ENCODE measurements at regions not wholly inside any gene's neighbourhood (a gene's known extent, or its start where the extent isn't known, plus 50 kb on each side); places are given as distances from the start of the nearest gene placed in this dataset.

DNA sequence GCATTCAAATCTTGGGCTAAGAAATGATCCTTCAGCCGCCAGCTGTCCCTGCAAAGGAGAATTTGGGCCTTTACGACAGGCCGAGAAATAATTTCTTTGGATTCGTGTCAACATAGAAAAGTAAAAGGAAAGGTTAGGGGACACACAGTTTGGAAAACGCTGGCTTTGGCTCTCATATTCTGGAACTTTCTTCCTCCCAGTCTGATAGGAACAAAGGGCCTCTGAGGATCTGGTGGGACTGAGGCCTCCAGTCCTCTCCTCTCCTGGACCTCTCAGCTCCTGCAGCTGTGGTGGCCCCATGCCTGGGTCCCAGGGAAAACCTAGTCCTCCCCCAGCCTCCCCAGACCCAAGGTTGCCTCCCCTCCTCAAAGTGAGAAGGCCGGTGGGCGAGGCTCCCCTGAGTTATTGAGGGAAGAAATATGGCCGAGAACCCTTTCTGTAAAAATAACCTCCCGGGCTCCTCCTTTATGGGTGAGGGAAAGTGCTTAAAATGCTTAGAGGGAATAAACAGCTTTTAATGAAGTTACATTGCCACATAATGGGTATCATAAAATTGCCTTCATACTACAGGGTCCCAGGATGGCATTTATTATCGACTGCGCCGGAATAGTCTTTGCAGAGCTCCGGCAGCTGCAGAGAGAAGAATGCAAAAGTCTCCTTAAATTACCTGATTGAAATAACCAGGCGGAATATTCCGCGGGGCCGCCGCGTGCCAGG is 188.3 kb downstream of the PHETA1 start:
- TF ChIP-seq CEBPB (IDR thresholded peaks at IDR 0.05) (no peak), FOSL2 (IDR thresholded peaks at IDR 0.05) (no peak), FOSL2 (CRISPR knock-in tag; IDR thresholded peaks at IDR 0.05) (no peak), ZSCAN20 (CRISPR knock-in tag; IDR thresholded peaks at IDR 0.05) (no peak), POLR2A (IDR thresholded peaks at IDR 0.05; ENCODE audit: low read length) (no peak), CHD2 (IDR thresholded peaks at IDR 0.05; ENCODE audit: low read length, partially characterized antibody) (no peak), POLR2AphosphoS2 (conservative IDR thresholded peaks at IDR 0.05; ENCODE audit: low read length) (no peak), EP300 (IDR thresholded peaks at IDR 0.05) (no peak), MAFK (IDR thresholded peaks at IDR 0.05; ENCODE audit: partially characterized antibody) (no peak), ZFP36 (IDR thresholded peaks at IDR 0.05; ENCODE audit: borderline replicate concordance, partially characterized antibody) (no peak)
- TF ChIP-seq, protein P1, sequence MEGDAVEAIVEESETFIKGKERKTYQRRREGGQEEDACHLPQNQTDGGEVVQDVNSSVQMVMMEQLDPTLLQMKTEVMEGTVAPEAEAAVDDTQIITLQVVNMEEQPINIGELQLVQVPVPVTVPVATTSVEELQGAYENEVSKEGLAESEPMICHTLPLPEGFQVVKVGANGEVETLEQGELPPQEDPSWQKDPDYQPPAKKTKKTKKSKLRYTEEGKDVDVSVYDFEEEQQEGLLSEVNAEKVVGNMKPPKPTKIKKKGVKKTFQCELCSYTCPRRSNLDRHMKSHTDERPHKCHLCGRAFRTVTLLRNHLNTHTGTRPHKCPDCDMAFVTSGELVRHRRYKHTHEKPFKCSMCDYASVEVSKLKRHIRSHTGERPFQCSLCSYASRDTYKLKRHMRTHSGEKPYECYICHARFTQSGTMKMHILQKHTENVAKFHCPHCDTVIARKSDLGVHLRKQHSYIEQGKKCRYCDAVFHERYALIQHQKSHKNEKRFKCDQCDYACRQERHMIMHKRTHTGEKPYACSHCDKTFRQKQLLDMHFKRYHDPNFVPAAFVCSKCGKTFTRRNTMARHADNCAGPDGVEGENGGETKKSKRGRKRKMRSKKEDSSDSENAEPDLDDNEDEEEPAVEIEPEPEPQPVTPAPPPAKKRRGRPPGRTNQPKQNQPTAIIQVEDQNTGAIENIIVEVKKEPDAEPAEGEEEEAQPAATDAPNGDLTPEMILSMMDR (IDR thresholded peaks at IDR 0.05), result no peak
- TF ChIP-seq, protein P2, sequence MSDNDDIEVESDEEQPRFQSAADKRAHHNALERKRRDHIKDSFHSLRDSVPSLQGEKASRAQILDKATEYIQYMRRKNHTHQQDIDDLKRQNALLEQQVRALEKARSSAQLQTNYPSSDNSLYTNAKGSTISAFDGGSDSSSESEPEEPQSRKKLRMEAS (IDR thresholded peaks at IDR 0.05), result no peak
- TF ChIP-seq, protein P3, sequence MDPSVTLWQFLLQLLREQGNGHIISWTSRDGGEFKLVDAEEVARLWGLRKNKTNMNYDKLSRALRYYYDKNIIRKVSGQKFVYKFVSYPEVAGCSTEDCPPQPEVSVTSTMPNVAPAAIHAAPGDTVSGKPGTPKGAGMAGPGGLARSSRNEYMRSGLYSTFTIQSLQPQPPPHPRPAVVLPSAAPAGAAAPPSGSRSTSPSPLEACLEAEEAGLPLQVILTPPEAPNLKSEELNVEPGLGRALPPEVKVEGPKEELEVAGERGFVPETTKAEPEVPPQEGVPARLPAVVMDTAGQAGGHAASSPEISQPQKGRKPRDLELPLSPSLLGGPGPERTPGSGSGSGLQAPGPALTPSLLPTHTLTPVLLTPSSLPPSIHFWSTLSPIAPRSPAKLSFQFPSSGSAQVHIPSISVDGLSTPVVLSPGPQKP (IDR thresholded peaks at IDR 0.05; ENCODE audit: low read depth, low read length), result no peak
- TF ChIP-seq, protein P4, sequence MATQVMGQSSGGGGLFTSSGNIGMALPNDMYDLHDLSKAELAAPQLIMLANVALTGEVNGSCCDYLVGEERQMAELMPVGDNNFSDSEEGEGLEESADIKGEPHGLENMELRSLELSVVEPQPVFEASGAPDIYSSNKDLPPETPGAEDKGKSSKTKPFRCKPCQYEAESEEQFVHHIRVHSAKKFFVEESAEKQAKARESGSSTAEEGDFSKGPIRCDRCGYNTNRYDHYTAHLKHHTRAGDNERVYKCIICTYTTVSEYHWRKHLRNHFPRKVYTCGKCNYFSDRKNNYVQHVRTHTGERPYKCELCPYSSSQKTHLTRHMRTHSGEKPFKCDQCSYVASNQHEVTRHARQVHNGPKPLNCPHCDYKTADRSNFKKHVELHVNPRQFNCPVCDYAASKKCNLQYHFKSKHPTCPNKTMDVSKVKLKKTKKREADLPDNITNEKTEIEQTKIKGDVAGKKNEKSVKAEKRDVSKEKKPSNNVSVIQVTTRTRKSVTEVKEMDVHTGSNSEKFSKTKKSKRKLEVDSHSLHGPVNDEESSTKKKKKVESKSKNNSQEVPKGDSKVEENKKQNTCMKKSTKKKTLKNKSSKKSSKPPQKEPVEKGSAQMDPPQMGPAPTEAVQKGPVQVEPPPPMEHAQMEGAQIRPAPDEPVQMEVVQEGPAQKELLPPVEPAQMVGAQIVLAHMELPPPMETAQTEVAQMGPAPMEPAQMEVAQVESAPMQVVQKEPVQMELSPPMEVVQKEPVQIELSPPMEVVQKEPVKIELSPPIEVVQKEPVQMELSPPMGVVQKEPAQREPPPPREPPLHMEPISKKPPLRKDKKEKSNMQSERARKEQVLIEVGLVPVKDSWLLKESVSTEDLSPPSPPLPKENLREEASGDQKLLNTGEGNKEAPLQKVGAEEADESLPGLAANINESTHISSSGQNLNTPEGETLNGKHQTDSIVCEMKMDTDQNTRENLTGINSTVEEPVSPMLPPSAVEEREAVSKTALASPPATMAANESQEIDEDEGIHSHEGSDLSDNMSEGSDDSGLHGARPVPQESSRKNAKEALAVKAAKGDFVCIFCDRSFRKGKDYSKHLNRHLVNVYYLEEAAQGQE (IDR thresholded peaks at IDR 0.05), result no peak

Measured in A549 (cell line).